Natural killer cell (primary cell): ENCODE measurements at regions not wholly inside any gene's neighbourhood (a gene's known extent, or its start where the extent isn't known, plus 50 kb on each side); places are given as distances from the start of the nearest gene placed in this dataset.

Experiments used
- ATAC-seq, 3 donors: fragments of 150-1000 bp in 2 of 3; fragments of 200-7000 bp in 1 of 3; cut with Tn5 transposase; 1 replicate in 1 of 3; 2 replicates in 2 of 3; pipeline ENCODE4 v1.10.0; 2021; ENCODE audit warnings: mild to moderate bottlenecking in 2 of 3, moderate library complexity in 2 of 3
- DNase-seq, 2 donors: peaks; one replicate each; pipeline versions ENCODE4 v3.0.0 to v3.0.0-alpha.2; 2013 to 2021; ENCODE audit warnings: mixed read lengths in 1 of 2
- H3K27ac ChIP-seq: one replicate; pipeline ENCODE4 v1.5.1; 2013; ENCODE audit warnings: mild to moderate bottlenecking, low read length
- H3K27me3 ChIP-seq: one replicate; pipeline ENCODE4 v1.6.1; 2013; ENCODE audit warnings: low read length; ENCODE audit not compliant: control insufficient read depth, insufficient read depth
- H3K36me3 ChIP-seq: one replicate; pipeline ENCODE4 v1.6.1; 2013; ENCODE audit warnings: low read length; ENCODE audit not compliant: control insufficient read depth, insufficient read depth
- H3K4me1 ChIP-seq: one replicate; pipeline ENCODE4 v1.6.1; 2013; ENCODE audit warnings: low read length; ENCODE audit not compliant: control insufficient read depth, insufficient read depth
- H3K4me3 ChIP-seq: one replicate; pipeline ENCODE4 v1.5.1; 2013; ENCODE audit warnings: low read length
- H3K9me3 ChIP-seq: one replicate; pipeline ENCODE4 v1.6.1; 2013; ENCODE audit warnings: low read length; ENCODE audit not compliant: control insufficient read depth, insufficient read depth
- H3K27ac Mint-ChIP-seq, 2 donors: one replicate each; pipeline ENCODE4 v1.8.0; 2022; ENCODE audit warnings: mild to moderate bottlenecking in 2 of 2, mixed read lengths in 2 of 2, moderate library complexity in 1 of 2
- H3K27me3 Mint-ChIP-seq, 2 donors: one replicate each; pipeline ENCODE4 v1.8.0; 2022; ENCODE audit warnings: low read depth in 2 of 2, mixed read lengths in 2 of 2
- H3K36me3 Mint-ChIP-seq: one replicate; pipeline ENCODE4 v1.8.0; 2022; ENCODE audit warnings: mixed read lengths
- H3K4me1 Mint-ChIP-seq, 2 donors: one replicate each; pipeline ENCODE4 v1.8.0; 2022; ENCODE audit warnings: mixed read lengths in 2 of 2
- H3K4me3 Mint-ChIP-seq: one replicate; pipeline ENCODE4 v1.8.0; 2022; ENCODE audit warnings: mild to moderate bottlenecking, moderate library complexity, mixed read lengths
- H3K9me3 Mint-ChIP-seq, 2 donors: one replicate each; pipeline ENCODE4 v1.8.0; 2022; ENCODE audit warnings: mixed read lengths in 2 of 2
- WGBS: methylation state at CpG from one replicate; pipeline ENCODE4 v1.1.7; 2013; ENCODE audit warnings: missing lambda C conversion rate; ENCODE audit not compliant: insufficient coverage; 5-methylcytosine and 5-hydroxymethylcytosine counted together
- intact Hi-C: fragments of 100-400 bp; cut with micrococcal nuclease; formaldehyde crosslinking; loops from one replicate; pipeline ENCODE4 v1.14.2; 2022
- TF ChIP-seq, protein P1 (sequence below): fragments of 200-600 bp; IDR thresholded peaks from one replicate; pipeline ENCODE4 v1.8.0; 2022; ENCODE audit warnings: antibody characterized with exemption

DNA sequence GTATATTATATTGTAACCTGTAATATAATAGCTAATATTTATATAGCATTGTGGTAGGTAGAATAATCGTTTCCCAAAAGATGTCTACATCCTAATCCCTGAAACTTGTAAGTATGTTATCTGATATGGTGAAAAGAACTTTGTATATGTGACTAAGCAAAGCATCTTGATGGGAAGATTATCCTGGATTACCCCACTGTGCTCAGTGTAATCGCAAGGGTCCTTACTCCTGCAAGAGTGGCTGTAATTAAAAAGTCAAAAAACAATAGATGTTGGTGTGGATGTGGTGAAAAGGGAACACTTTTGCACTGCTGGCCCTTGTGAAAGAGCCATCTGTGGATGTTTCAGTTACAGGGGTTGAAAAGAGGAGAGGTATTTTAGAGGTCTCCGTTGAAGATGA, 95.2 kb downstream of the EDN1 start:
- ATAC-seq, result no peak
- Mint-ChIP-seq H3K4me1 (no peaks in the 10 kb centered on the region), H3K9me3 (peaks cover 3 to 5% of the 10 kb centered on the region in 2 donors), H3K36me3 (no peaks in the 10 kb centered on the region), H3K27me3 (peaks cover 10 to 12% of the 10 kb centered on the region in 2 donors), H3K27ac (no peak overlapping the region), H3K4me3 (no peak overlapping the region)
- no peaks in the 10 kb centered on the region for H3K36me3 ChIP-seq
- no peaks in the 10 kb centered on the region for H3K27me3 ChIP-seq
- TF ChIP-seq, protein P1, sequence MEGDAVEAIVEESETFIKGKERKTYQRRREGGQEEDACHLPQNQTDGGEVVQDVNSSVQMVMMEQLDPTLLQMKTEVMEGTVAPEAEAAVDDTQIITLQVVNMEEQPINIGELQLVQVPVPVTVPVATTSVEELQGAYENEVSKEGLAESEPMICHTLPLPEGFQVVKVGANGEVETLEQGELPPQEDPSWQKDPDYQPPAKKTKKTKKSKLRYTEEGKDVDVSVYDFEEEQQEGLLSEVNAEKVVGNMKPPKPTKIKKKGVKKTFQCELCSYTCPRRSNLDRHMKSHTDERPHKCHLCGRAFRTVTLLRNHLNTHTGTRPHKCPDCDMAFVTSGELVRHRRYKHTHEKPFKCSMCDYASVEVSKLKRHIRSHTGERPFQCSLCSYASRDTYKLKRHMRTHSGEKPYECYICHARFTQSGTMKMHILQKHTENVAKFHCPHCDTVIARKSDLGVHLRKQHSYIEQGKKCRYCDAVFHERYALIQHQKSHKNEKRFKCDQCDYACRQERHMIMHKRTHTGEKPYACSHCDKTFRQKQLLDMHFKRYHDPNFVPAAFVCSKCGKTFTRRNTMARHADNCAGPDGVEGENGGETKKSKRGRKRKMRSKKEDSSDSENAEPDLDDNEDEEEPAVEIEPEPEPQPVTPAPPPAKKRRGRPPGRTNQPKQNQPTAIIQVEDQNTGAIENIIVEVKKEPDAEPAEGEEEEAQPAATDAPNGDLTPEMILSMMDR, result no peak
- H3K27ac ChIP-seq, result no peak overlapping the region
- no peaks in the 10 kb centered on the region for H3K9me3 ChIP-seq
- intact Hi-C loops, result no loop called here
- no peak overlapping the region for H3K4me3 ChIP-seq
- no peak for DNase-seq
- 91% methylated on average over 2 of the region's 3 CpGs for WGBS
- H3K4me1 ChIP-seq, result no peaks in the 10 kb centered on the region

DNA sequence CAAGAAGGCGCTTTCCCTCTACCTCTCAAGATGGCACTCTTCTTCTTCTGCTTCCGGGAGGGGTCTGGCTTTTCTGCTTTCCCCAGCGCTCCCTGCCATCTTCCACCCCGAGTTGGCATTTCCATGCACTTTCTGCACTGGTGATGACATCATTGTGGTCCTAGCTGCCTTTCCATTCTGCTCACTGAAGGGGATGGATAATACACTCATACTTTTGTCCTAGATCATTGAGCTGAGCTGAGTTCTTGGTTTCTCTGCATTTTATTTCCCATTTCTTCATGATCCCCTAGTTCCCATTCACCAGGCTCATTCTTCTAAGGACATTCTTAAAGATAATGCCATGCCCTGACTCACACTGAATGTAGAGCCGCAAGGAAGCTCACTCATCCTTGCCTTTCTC, 96.7 kb downstream of the EDN1 start:
- Mint-ChIP-seq H3K36me3 (no peaks in the 10 kb centered on the region), H3K9me3 (peaks cover 3 to 5% of the 10 kb centered on the region in 2 donors), H3K27me3 (peaks cover 10 to 12% of the 10 kb centered on the region in 2 donors), H3K4me1 (no peaks in the 10 kb centered on the region), H3K4me3 (no peak overlapping the region), H3K27ac (no peak overlapping the region)
- ATAC-seq (no peak), DNase-seq (no peak)
- 86% methylated on average over 5 of the region's 5 CpGs for WGBS
- Histone ChIP-seq H3K9me3 (no peaks in the 10 kb centered on the region), H3K36me3 (no peaks in the 10 kb centered on the region), H3K4me3 (no peak overlapping the region), H3K27me3 (no peaks in the 10 kb centered on the region), H3K4me1 (no peaks in the 10 kb centered on the region), H3K27ac (no peak overlapping the region)
- TF ChIP-seq, protein P1, result no peak
- intact Hi-C loops, result no loop called here

DNA sequence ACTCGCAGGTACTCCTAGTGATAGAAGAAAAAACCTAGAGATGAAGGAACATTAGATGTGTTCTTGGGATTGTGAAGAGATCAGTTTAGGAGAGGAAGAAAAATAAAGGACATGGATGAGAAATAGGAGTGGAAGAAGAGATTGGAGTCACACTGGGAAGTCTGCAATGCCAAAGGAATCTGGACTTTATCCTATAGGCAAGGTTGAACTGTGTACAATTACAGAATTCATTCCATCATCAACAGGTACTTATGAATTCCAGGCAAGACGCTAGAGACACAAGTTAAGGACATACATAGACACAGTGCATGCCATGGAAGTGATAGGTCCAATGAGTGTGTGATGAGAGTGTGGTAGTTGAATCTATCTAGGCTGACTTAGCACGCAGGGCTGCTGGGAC, 101.3 kb downstream of the EDN1 start:
- 67% methylated on average over 3 of the region's 3 CpGs for WGBS
- intact Hi-C loops, result no loop called here
- no peak for DNase-seq
- Mint-ChIP-seq H3K4me3 (no peak overlapping the region), H3K36me3 (no peaks in the 10 kb centered on the region), H3K9me3 (peaks cover 3 to 5% of the 10 kb centered on the region in 2 donors), H3K27me3 (peaks cover 10 to 12% of the 10 kb centered on the region in 2 donors), H3K27ac (no peak overlapping the region), H3K4me1 (no peaks in the 10 kb centered on the region)
- H3K27ac ChIP-seq, result no peak overlapping the region
- no peaks in the 10 kb centered on the region for H3K9me3 ChIP-seq
- H3K4me1 ChIP-seq, result no peaks in the 10 kb centered on the region
- H3K36me3 ChIP-seq, result no peaks in the 10 kb centered on the region
- ATAC-seq, result no peak
- TF ChIP-seq, protein P1, result no peak
- no peak overlapping the region for H3K4me3 ChIP-seq
- no peaks in the 10 kb centered on the region for H3K27me3 ChIP-seq

DNA sequence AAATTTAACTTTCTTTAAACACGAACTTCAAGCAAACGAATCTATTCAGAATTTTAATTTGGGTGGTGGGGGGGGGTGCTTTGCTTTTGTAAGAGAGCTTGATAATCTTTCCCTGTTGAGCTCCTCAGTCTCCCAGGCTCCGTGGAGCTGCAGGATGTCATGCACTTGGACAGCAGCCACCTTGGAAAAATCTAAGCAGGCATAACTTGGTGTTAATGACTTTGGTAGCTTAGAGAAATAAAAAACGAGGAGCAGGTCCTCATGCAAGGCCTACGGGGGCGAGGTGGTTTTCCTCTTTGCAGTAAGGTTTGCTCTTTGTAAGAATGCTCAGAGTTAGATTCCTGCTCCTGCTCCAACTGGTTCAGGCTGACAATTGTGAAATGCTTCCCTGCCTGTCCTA, 102.3 kb downstream of the EDN1 start:
- Mint-ChIP-seq H3K4me3 (no peak overlapping the region), H3K4me1 (no peaks in the 10 kb centered on the region), H3K9me3 (peaks cover 2 to 3% of the 10 kb centered on the region in 2 donors), H3K27ac (no peak overlapping the region), H3K36me3 (no peaks in the 10 kb centered on the region), H3K27me3 (peaks cover 3 to 8% of the 10 kb centered on the region in 2 donors)
- H3K27ac ChIP-seq, result no peak overlapping the region
- H3K4me3 ChIP-seq, result no peak overlapping the region
- no peaks in the 10 kb centered on the region for H3K4me1 ChIP-seq
- TF ChIP-seq, protein P1, result no peak
- ATAC-seq (no peak), DNase-seq (no peak)
- H3K36me3 ChIP-seq, result no peaks in the 10 kb centered on the region
- no peaks in the 10 kb centered on the region for H3K27me3 ChIP-seq
- H3K9me3 ChIP-seq, result no peaks in the 10 kb centered on the region
- intact Hi-C loops, result no loop called here
- 83% methylated on average over 5 of the region's 6 CpGs for WGBS
